Dedifferentiated amniotic fluid mesenchymal stem cell (primary cell): ENCODE measurements at regions not wholly inside any gene's neighbourhood (a gene's known extent, or its start where the extent isn't known, plus 50 kb on each side); places are given as distances from the start of the nearest gene placed in this dataset.
"Not testable (repeated sequence)": the region's sequence is repeated elsewhere in the genome, so short reads cannot be mapped to it uniquely, and the experiment has no call there.

ENCODE experiments used
- DNase-seq: peaks from one replicate; pipeline ENCODE4 v3.0.0-alpha.2; 2016; ENCODE audit errors: extremely low spot score

GRCh38 chr1:238913210-238913609 is 473.2 kb upstream of the CHRM3 start:
- DNase-seq: no peak

GRCh38 chr1:238912148-238912547 is 474.2 kb upstream of the CHRM3 start:
- DNase-seq: no peak

GRCh38 chr1:238902752-238903151 is 483.6 kb upstream of the CHRM3 start:
- DNase-seq: not testable (repeated sequence)

- no peak for DNase-seq
Measured at GRCh38 chr1:238900334-238900865, 486.0 kb upstream of the CHRM3 start.

GRCh38 chr1:238898856-238899255 is 487.5 kb upstream of the CHRM3 start:
- DNase-seq: no peak

GRCh38 chr1:238895911-238896310 is 490.5 kb upstream of the CHRM3 start:
- no peak for DNase-seq

- no peak for DNase-seq
Measured at GRCh38 chr1:238892612-238893011, 493.8 kb upstream of the CHRM3 start.

GRCh38 chr1:238861342-238862066 is 524.9 kb upstream of the CHRM3 start:
- no peak for DNase-seq

GRCh38 chr1:238833919-238834318 is 552.4 kb upstream of the CHRM3 start:
- DNase-seq: no peak

- DNase-seq: no peak
Measured at GRCh38 chr1:238832106-238832505, 554.3 kb upstream of the CHRM3 start.

- no peak for DNase-seq
Measured at GRCh38 chr1:238830036-238830611, 556.2 kb upstream of the CHRM3 start.

GRCh38 chr1:238826891-238827290 is 559.5 kb upstream of the CHRM3 start:
- no peak for DNase-seq

- no peak for DNase-seq
Measured at GRCh38 chr1:238823416-238823815, 563.0 kb upstream of the CHRM3 start.

- no peak for DNase-seq
Measured at GRCh38 chr1:238811211-238811879, 575.0 kb upstream of the CHRM3 start.

- DNase-seq: no peak
Measured at GRCh38 chr1:238790882-238791281, 595.5 kb upstream of the CHRM3 start.

GRCh38 chr1:238789916-238790667 is 596.3 kb upstream of the CHRM3 start:
- no peak for DNase-seq

- DNase-seq: no peak
Measured at GRCh38 chr1:238787471-238787870, 598.9 kb upstream of the CHRM3 start.

- DNase-seq: no peak
Measured at GRCh38 chr1:238783633-238784032, 602.7 kb upstream of the CHRM3 start.

- no peak for DNase-seq
Measured at GRCh38 chr1:238779716-238780115, 606.7 kb upstream of the CHRM3 start.

- no peak for DNase-seq
Measured at GRCh38 chr1:238778113-238778512, 608.3 kb upstream of the CHRM3 start.

GRCh38 chr1:238777551-238777950 is 608.8 kb upstream of the CHRM3 start:
- DNase-seq: no peak

GRCh38 chr1:238776126-238776525 is 610.2 kb upstream of the CHRM3 start:
- no peak for DNase-seq
